Left lung (tissue), 4 donors: ENCODE measurements at regions not wholly inside any gene's neighbourhood (a gene's known extent, or its start where the extent isn't known, plus 50 kb on each side); places are given as distances from the start of the nearest gene placed in this dataset.

ENCODE experiments used
- ATAC-seq: fragments of 200-7000 bp; cut with Tn5 transposase; one replicate; pipeline ENCODE4 v1.9.1; 2020; ENCODE audit warnings: moderate library complexity
- DNase-seq, 4 donors: peaks; one replicate each; pipeline ENCODE4 v3.0.0-alpha.2; 2013 to 2020
- H3K27ac ChIP-seq, 2 donors: fragments of 200-600 bp; sonication (generic) in 1 of 2; one replicate each; pipeline versions ENCODE4 v1.5.0 to v1.8.0; 2020 to 2021
- H3K27me3 ChIP-seq, 2 donors: fragments of 200-600 bp; sonication (generic) in 1 of 2; one replicate each; pipeline versions ENCODE4 v1.5.0 to v1.8.0; 2020 to 2021
- H3K36me3 ChIP-seq, 2 donors: fragments of 200-600 bp; sonication (generic) in 1 of 2; one replicate each; pipeline versions ENCODE4 v1.5.0 to v1.8.0; 2020 to 2021
- H3K4me1 ChIP-seq, 2 donors: fragments of 200-600 bp; one replicate each; pipeline ENCODE4 v1.8.0; 2021
- H3K4me3 ChIP-seq, 2 donors: fragments of 200-600 bp; sonication (generic) in 1 of 2; one replicate each; pipeline versions ENCODE4 v1.5.0 to v1.8.0; 2020 to 2021; ENCODE audit warnings: mild to moderate bottlenecking in 1 of 2
- H3K9me3 ChIP-seq, 2 donors: fragments of 200-600 bp; sonication (generic) in 1 of 2; one replicate each; pipeline versions ENCODE4 v1.5.0 to v1.8.0; 2020 to 2021
- CTCF ChIP-seq, 2 donors: fragments of 200-600 bp; sonication (generic) in 1 of 2; IDR thresholded peaks; one replicate each; pipeline versions ENCODE4 v1.5.0 to v1.8.0; 2021; ENCODE audit warnings: antibody characterized with exemption in 2 of 2
- intact Hi-C, 2 donors: fragments of 100-400 bp; cut with DNase I; formaldehyde crosslinking; loops; one replicate each; pipeline versions ENCODE4 v1.11.2 to v1.14.2; 2022
- donor health status: DM: no; HTN: yes; CAD: no.
- donor health status: DM: no; HTN: no; CAD: no.

GRCh38 chrX:39462835-39463234 lies 634.9 kb downstream of the BCOR start:
- Histone ChIP-seq H3K27me3 (no peaks in the 10 kb centered on the region), H3K4me1 (no peaks in the 10 kb centered on the region), H3K27ac (no peak overlapping the region), H3K9me3 (no peaks in the 10 kb centered on the region), H3K4me3 (no peak overlapping the region), H3K36me3 (no peaks in the 10 kb centered on the region)
- no peak for TF ChIP-seq CTCF (IDR thresholded peaks at IDR 0.05)
- no peak for DNase-seq
- no peak for ATAC-seq
- intact Hi-C loops = no loop called here

GRCh38 chrX:39464253-39464652 lies 633.5 kb downstream of the BCOR start:
- no peaks in the 10 kb centered on the region for H3K36me3 ChIP-seq
- ATAC-seq (no peak), DNase-seq (no peak)
- H3K4me3 ChIP-seq = no peak overlapping the region
- no peak overlapping the region for H3K27ac ChIP-seq
- no peak for TF ChIP-seq CTCF (IDR thresholded peaks at IDR 0.05)
- H3K4me1 ChIP-seq = no peaks in the 10 kb centered on the region
- intact Hi-C loops = no loop called here
- no peaks in the 10 kb centered on the region for H3K9me3 ChIP-seq
- no peaks in the 10 kb centered on the region for H3K27me3 ChIP-seq

GRCh38 chrX:39465467-39465866 lies 632.3 kb downstream of the BCOR start:
- no peak for DNase-seq
- no peak for TF ChIP-seq CTCF (IDR thresholded peaks at IDR 0.05)
- Histone ChIP-seq H3K4me3 (no peak overlapping the region), H3K9me3 (no peaks in the 10 kb centered on the region), H3K36me3 (no peaks in the 10 kb centered on the region), H3K4me1 (no peaks in the 10 kb centered on the region), H3K27me3 (no peaks in the 10 kb centered on the region), H3K27ac (no peak overlapping the region)
- intact Hi-C loops = no loop called here
- no peak for ATAC-seq

DNA sequence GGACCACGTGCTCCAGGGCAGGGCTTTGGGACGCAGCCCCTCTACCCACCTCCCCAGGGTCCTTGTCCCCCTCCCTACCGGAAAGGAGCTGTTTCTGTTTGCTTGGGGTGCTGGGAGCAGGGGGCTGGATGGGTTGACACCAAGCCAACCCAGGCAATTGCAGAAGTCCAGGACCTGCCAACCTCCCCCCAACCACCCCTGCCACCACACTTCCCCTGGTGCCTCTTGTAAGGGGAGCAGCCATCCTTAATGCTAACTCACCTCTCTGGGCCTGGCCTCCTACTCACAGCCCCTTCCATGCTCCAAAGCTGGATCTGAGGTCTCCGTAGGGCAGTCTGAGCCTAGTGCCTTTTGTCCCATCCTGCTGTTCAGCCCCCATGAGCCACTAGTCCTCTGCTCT lies 631.9 kb downstream of the BCOR start:
- TF ChIP-seq CTCF (IDR thresholded peaks at IDR 0.05) = no peak
- H3K27ac ChIP-seq = no peak overlapping the region

GRCh38 chrX:39469126-39469525 lies 628.6 kb downstream of the BCOR start:
- Histone ChIP-seq H3K27ac (no peak overlapping the region), H3K4me3 (no peak overlapping the region), H3K9me3 (no peaks in the 10 kb centered on the region), H3K27me3 (no peaks in the 10 kb centered on the region), H3K36me3 (no peaks in the 10 kb centered on the region), H3K4me1 (no peaks in the 10 kb centered on the region)
- no peak for TF ChIP-seq CTCF (IDR thresholded peaks at IDR 0.05)
- DNase-seq (no peak), ATAC-seq (no peak)
- intact Hi-C loops = no loop called here

More for the DNA sequence above, 631.9 kb downstream of the BCOR start:
- Histone ChIP-seq H3K4me3 (no peak overlapping the region), H3K36me3 (no peaks in the 10 kb centered on the region), H3K9me3 (no peaks in the 10 kb centered on the region), H3K4me1 (no peaks in the 10 kb centered on the region), H3K27me3 (no peaks in the 10 kb centered on the region)
- DNase-seq (no peak), ATAC-seq (no peak)
- intact Hi-C loops = no loop called here
